NCI-H2171 treated with DMSO at 0.1 percent for 48 hours (cell line): ENCODE measurements at regions not wholly inside any gene's neighbourhood (a gene's known extent, or its start where the extent isn't known, plus 50 kb on each side); places are given as distances from the start of the nearest gene placed in this dataset.
A peak's percentile ranks its signal among the peaks of the same experiment; 100 is the strongest.

ENCODE experiments used
- DNase-seq: peaks from one replicate; lab custom pipeline; 2025; lab: John Stamatoyannopoulos, UW

- DNase-seq, result no peak
Observed at GRCh38 chr11:104830508-104830907, 67.8 kb downstream of the CASP12 start.

- DNase-seq, result no peak
Observed at GRCh38 chr11:104830080-104830479, 68.2 kb downstream of the CASP12 start.

GRCh38 chr11:104826772-104827171 lies 71.5 kb downstream of the CASP12 start:
- no peak for DNase-seq

GRCh38 chr11:104823657-104824056 lies 74.6 kb downstream of the CASP12 start:
- no peak for DNase-seq

GRCh38 chr11:104820431-104820830 lies 77.8 kb downstream of the CASP12 start:
- DNase-seq, result no peak

GRCh38 chr11:104819603-104820002 lies 78.7 kb downstream of the CASP12 start:
- DNase-seq, result no peak

GRCh38 chr11:104819107-104819506 lies 79.2 kb downstream of the CASP12 start:
- no peak for DNase-seq

- DNase-seq, result no peak
Observed at GRCh38 chr11:104817973-104818372, 80.3 kb downstream of the CASP12 start.

- no peak for DNase-seq
Observed at GRCh38 chr11:104813532-104813931, 84.7 kb downstream of the CASP12 start.

GRCh38 chr11:104812103-104812788 lies 86.0 kb downstream of the CASP12 start:
- DNase-seq, result peak; percentile 0

GRCh38 chr11:104803776-104804175 lies 94.5 kb downstream of the CASP12 start:
- DNase-seq, result no peak

- no peak for DNase-seq
Observed at GRCh38 chr11:104799251-104799650, 99.0 kb downstream of the CASP12 start.

GRCh38 chr11:104798789-104799188 lies 99.5 kb downstream of the CASP12 start:
- DNase-seq, result no peak

GRCh38 chr11:104796301-104796700 lies 102.0 kb downstream of the CASP12 start:
- DNase-seq, result no peak

- no peak for DNase-seq
Observed at GRCh38 chr11:104795501-104796213, 102.6 kb downstream of the CASP12 start.

- DNase-seq, result no peak
Observed at GRCh38 chr11:104792861-104793260, 105.4 kb downstream of the CASP12 start.

GRCh38 chr11:104791896-104792295 lies 106.4 kb downstream of the CASP12 start:
- DNase-seq, result no peak

GRCh38 chr11:104784684-104785460 lies 113.4 kb downstream of the CASP12 start:
- no peak for DNase-seq

GRCh38 chr11:104783241-104783640 lies 115.0 kb downstream of the CASP12 start:
- DNase-seq, result no peak

GRCh38 chr11:104782377-104782754 lies 115.9 kb downstream of the CASP12 start:
- no peak for DNase-seq

- DNase-seq, result no peak
Observed at GRCh38 chr11:104781719-104782376, 116.4 kb downstream of the CASP12 start.

GRCh38 chr11:104781037-104781436 lies 117.2 kb downstream of the CASP12 start:
- no peak for DNase-seq
